CD4-positive, alpha-beta T cell (primary cell): ENCODE measurements at regions not wholly inside any gene's neighbourhood (a gene's known extent, or its start where the extent isn't known, plus 50 kb on each side); places are given as distances from the start of the nearest gene placed in this dataset.

Experiments
- ATAC-seq: fragments of 200-7000 bp; cut with Tn5 transposase; one replicate; pipeline ENCODE4 v1.10.0; 2022; ENCODE audit warnings: mild to moderate bottlenecking; ENCODE audit not compliant: poor library complexity
- CTCF ChIA-PET: fragments of 350-600 bp; sonication (Branson Sonifier 250); formaldehyde crosslinking; loops from one replicate; lab custom pipeline; 2021; ENCODE audit warnings: antibody characterized with exemption, inconsistent platforms; lab: Charles Lee
- POLR2A ChIA-PET: fragments of 350-600 bp; sonication (Branson Sonifier 250); formaldehyde crosslinking; loops from one replicate; lab custom pipeline; 2021; ENCODE audit warnings: antibody characterized with exemption, inconsistent platforms; lab: Charles Lee
- DNase-seq, 14 experiments: peaks; one replicate each; pipeline ENCODE4 v3.0.0-alpha.2; 2013 to 2020; ENCODE audit warnings: mixed read lengths in 2 of 14
- H3K27ac ChIP-seq, 2 donors: one replicate each; pipeline versions ENCODE4 v1.5.1 to v1.7.0; 2013; ENCODE audit warnings: low read length in 2 of 2, low read depth in 1 of 2, mild to moderate bottlenecking in 1 of 2
- H3K27me3 ChIP-seq, 2 experiments: 1 replicate in 1 of 2; 2 replicates in 1 of 2; pipeline versions ENCODE4 v1.6.1 to v1.7.0; 2013; ENCODE audit warnings: low read length in 2 of 2, control low read depth in 1 of 2, mild to moderate bottlenecking in 1 of 2, moderate library complexity in 1 of 2; ENCODE audit not compliant: insufficient read depth in 2 of 2, control insufficient read depth in 1 of 2
- H3K36me3 ChIP-seq: one replicate; pipeline ENCODE4 v1.6.1; 2013; ENCODE audit warnings: low read length, control low read depth; ENCODE audit not compliant: insufficient read depth
- H3K4me1 ChIP-seq: one replicate; pipeline ENCODE4 v1.6.1; 2013; ENCODE audit warnings: low read length, control low read depth; ENCODE audit not compliant: insufficient read depth
- H3K4me3 ChIP-seq: one replicate; pipeline ENCODE4 v1.5.1; 2013; ENCODE audit warnings: mild to moderate bottlenecking, low read length, moderate library complexity
- H3K9me3 ChIP-seq, 2 experiments: 1 replicate in 1 of 2; 2 replicates in 1 of 2; pipeline versions ENCODE4 v1.6.1 to v1.7.0; 2013; ENCODE audit warnings: low read length in 2 of 2, mild to moderate bottlenecking in 2 of 2, control low read depth in 1 of 2, moderate library complexity in 1 of 2; ENCODE audit not compliant: control insufficient read depth in 1 of 2, insufficient read depth in 1 of 2
- H3K27ac Mint-ChIP-seq: one replicate; pipeline ENCODE4 v1.8.0; 2020; ENCODE audit warnings: mixed read lengths
- H3K27me3 Mint-ChIP-seq: one replicate; pipeline ENCODE4 v1.8.0; 2021; ENCODE audit warnings: mixed read lengths
- H3K36me3 Mint-ChIP-seq: one replicate; pipeline ENCODE4 v1.8.0; 2021; ENCODE audit warnings: low read depth, mixed read lengths
- H3K4me1 Mint-ChIP-seq: one replicate; pipeline ENCODE4 v1.8.0; 2021; ENCODE audit warnings: low read depth, mixed read lengths
- H3K4me3 Mint-ChIP-seq: one replicate; pipeline ENCODE4 v1.8.0; 2020; ENCODE audit warnings: mild to moderate bottlenecking, mixed read lengths
- H3K9me3 Mint-ChIP-seq: one replicate; pipeline ENCODE4 v1.8.0; 2020; ENCODE audit warnings: mixed read lengths
- intact Hi-C, 2 experiments: fragments of 100-400 bp; cut with DNase I in 1 of 2; cut with micrococcal nuclease in 1 of 2; formaldehyde crosslinking; loops; one replicate each; pipeline versions ENCODE4 v1.15.1 to v1.9.0; 2023 to 2025; cut with DNase I, micrococcal nuclease
- TF ChIP-seq, protein P1 (sequence below): fragments of 200-600 bp; IDR thresholded peaks from one replicate; pipeline ENCODE4 v1.8.0; 2022; ENCODE audit warnings: antibody characterized with exemption, mild to moderate bottlenecking

DNA sequence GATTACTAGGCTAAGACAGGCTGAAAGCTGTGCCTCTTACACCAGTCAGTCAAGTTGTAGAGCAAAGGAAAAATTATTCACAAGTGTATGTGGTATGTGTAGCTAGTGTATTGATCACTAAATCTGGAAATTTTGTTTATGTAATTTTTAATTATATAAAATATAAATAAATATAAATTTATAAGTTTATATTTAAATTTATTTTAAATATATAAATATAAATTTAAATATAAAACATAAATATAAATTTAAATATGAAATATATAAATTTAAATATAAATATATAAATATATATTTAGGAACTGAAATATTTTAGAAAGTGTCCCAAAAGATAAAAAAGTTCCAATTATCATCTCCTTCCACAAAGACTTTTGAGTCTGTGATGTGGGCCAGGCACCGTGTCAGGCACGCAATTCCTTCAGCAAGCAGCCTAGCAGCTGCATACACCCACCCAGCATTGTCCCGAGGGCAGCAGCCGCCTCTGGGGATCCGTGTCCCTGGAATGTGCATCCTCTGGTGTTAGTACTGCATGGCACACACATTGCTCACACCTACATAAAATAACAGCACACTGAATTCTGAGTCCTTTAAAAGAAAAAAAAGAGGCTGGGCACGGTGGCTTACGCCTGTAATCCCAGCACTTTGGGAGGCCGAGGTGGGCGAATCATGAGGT is 1098.0 kb downstream of the BRD1 start:
- ATAC-seq: no peak
- no peak for DNase-seq
- TF ChIP-seq, protein P1, sequence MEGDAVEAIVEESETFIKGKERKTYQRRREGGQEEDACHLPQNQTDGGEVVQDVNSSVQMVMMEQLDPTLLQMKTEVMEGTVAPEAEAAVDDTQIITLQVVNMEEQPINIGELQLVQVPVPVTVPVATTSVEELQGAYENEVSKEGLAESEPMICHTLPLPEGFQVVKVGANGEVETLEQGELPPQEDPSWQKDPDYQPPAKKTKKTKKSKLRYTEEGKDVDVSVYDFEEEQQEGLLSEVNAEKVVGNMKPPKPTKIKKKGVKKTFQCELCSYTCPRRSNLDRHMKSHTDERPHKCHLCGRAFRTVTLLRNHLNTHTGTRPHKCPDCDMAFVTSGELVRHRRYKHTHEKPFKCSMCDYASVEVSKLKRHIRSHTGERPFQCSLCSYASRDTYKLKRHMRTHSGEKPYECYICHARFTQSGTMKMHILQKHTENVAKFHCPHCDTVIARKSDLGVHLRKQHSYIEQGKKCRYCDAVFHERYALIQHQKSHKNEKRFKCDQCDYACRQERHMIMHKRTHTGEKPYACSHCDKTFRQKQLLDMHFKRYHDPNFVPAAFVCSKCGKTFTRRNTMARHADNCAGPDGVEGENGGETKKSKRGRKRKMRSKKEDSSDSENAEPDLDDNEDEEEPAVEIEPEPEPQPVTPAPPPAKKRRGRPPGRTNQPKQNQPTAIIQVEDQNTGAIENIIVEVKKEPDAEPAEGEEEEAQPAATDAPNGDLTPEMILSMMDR: no peak
- ChIA-PET POLR2A (no interaction called here), CTCF (no interaction called here)
- no peak overlapping the region for H3K27ac ChIP-seq
- peaks cover 0 to 5% of the 10 kb centered on the region in 2 experiments for H3K27me3 ChIP-seq
- H3K4me3 ChIP-seq: no peak overlapping the region
- no peaks in the 10 kb centered on the region for H3K4me1 ChIP-seq
- H3K27me3 Mint-ChIP-seq: peaks cover 13% of the 10 kb centered on the region
- H3K9me3 ChIP-seq: peaks cover 8 to 13% of the 10 kb centered on the region in 2 experiments
- peaks cover 7% of the 10 kb centered on the region for H3K9me3 Mint-ChIP-seq
- no peaks in the 10 kb centered on the region for H3K36me3 Mint-ChIP-seq
- no peak overlapping the region for H3K4me3 Mint-ChIP-seq
- no peak overlapping the region for H3K27ac Mint-ChIP-seq
- intact Hi-C loops: no loop called here
- H3K4me1 Mint-ChIP-seq: no peaks in the 10 kb centered on the region
- H3K36me3 ChIP-seq: no peaks in the 10 kb centered on the region

DNA sequence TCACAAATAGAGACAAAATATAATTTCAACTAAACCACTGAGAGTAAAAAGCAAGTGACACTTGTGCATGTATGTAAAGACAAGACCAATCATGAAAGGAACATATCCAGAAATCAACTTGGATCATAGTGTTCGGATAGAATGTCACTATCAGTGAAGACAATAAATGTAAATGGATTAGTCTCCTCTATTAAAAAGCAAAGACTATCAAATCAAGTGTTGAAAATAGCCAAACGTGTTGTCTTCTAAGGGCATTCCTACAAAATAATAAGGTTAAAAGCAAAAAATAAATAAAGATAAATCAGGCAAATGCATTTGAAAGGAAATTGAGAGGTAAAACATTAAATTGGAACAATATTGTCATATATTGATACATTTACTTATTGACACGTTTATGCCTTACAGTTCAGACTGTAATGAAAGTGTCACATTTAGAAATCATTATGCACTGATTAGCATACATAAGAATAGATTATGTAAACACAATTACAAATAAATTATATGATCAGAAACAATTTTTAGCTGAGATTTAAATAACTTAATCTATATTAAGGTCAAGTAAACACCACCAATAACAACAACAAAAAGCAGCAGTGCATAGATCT is 1100.1 kb downstream of the BRD1 start:
- ATAC-seq (no peak), DNase-seq (no peak)
- Mint-ChIP-seq H3K9me3 (peaks cover 7% of the 10 kb centered on the region), H3K27me3 (peaks cover 23% of the 10 kb centered on the region), H3K4me1 (no peaks in the 10 kb centered on the region), H3K27ac (no peak overlapping the region), H3K36me3 (no peaks in the 10 kb centered on the region), H3K4me3 (no peak overlapping the region)
- H3K27ac ChIP-seq: no peak overlapping the region
- TF ChIP-seq, protein P1: no peak
- H3K4me3 ChIP-seq: no peak overlapping the region
- ChIA-PET POLR2A (no interaction called here), CTCF (no interaction called here)
- H3K27me3 ChIP-seq: peaks cover 0 to 5% of the 10 kb centered on the region in 2 experiments
- intact Hi-C loops: no loop called here
- no peaks in the 10 kb centered on the region for H3K4me1 ChIP-seq
- no peaks in the 10 kb centered on the region for H3K36me3 ChIP-seq
- H3K9me3 ChIP-seq: peaks cover 13 to 16% of the 10 kb centered on the region in 2 experiments

DNA sequence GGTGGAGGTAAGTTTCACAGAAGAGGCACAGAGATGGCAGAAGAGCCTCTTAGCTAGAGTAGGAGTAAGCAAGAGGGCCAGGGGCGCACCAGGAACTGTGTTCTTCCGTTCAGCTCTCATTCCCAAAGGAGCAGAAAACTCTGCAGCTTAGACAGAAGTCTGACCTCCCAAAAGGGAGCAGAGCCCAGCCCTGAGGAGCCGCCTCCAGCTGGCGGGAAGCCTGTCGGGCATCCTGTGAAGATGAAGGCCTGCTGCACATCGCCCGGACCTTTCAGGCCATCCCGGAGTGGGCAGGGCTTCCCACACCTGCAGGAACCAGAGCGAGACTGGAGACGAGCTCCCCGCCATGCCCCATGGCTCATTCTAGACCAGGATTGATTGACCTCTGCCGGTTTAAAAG is 1102.8 kb downstream of the BRD1 start:
- Histone ChIP-seq H3K27me3 (peaks cover 0 to 5% of the 10 kb centered on the region in 2 experiments), H3K4me1 (no peaks in the 10 kb centered on the region), H3K27ac (no peak overlapping the region), H3K36me3 (no peaks in the 10 kb centered on the region), H3K9me3 (peaks cover 13 to 19% of the 10 kb centered on the region in 2 experiments), H3K4me3 (no peak overlapping the region)
- no peak for DNase-seq
- Mint-ChIP-seq H3K27me3 (peaks cover 34% of the 10 kb centered on the region), H3K27ac (no peak overlapping the region), H3K36me3 (no peaks in the 10 kb centered on the region), H3K4me3 (no peak overlapping the region), H3K4me1 (no peaks in the 10 kb centered on the region), H3K9me3 (peaks cover 7% of the 10 kb centered on the region)
- TF ChIP-seq, protein P1: no peak
- no peak for ATAC-seq
- CTCF ChIA-PET: no interaction called here
- intact Hi-C loops: no loop called here
- POLR2A ChIA-PET: no interaction called here
